HAP-1 (cell line): ENCODE measurements at regions not wholly inside any gene's neighbourhood (a gene's known extent, or its start where the extent isn't known, plus 50 kb on each side); places are given as distances from the start of the nearest gene placed in this dataset.
A peak's percentile ranks its signal among the peaks of the same experiment; 100 is the strongest.

Source experiments
- DNase-seq, 2 experiments: peaks; one replicate each; pipeline ENCODE4 v3.0.0-alpha.2; 2016 to 2020; ENCODE audit warnings: low spot score in 2 of 2
- H3K27me3 ChIP-seq: fragments of 250-450 bp; sonication (Bioruptor Pico); 2 replicates; pipeline ENCODE4 v1.5.1; 2020; ENCODE audit warnings: low read depth, mild to moderate bottlenecking, moderate library complexity
- H3K36me3 ChIP-seq: fragments of 250-450 bp; sonication (Bioruptor Pico); replicated peaks from 2 replicates; pipeline ENCODE4 v1.5.1; 2020; ENCODE audit warnings: mild to moderate bottlenecking
- H3K4me1 ChIP-seq: fragments of 250-450 bp; sonication (Bioruptor Pico); 2 replicates; pipeline ENCODE4 v1.5.1; 2020; ENCODE audit warnings: mild to moderate bottlenecking
- H3K4me3 ChIP-seq: fragments of 250-450 bp; sonication (Bioruptor Pico); 2 replicates; pipeline ENCODE4 v1.5.1; 2020; ENCODE audit warnings: mild to moderate bottlenecking, moderate library complexity
- H3K9me3 ChIP-seq: fragments of 250-450 bp; sonication (Bioruptor Pico); 2 replicates; pipeline ENCODE4 v1.5.1; 2020; ENCODE audit warnings: mild to moderate bottlenecking, moderate library complexity
- in situ Hi-C: fragments of 300-500 bp; cut with MboI; formaldehyde crosslinking; loops from 3 replicates; pipeline ENCODE4 v1.14.3; 2020; ENCODE audit warnings: low sequenced_read_pairs, inconsistent platforms, mixed read lengths

DNA sequence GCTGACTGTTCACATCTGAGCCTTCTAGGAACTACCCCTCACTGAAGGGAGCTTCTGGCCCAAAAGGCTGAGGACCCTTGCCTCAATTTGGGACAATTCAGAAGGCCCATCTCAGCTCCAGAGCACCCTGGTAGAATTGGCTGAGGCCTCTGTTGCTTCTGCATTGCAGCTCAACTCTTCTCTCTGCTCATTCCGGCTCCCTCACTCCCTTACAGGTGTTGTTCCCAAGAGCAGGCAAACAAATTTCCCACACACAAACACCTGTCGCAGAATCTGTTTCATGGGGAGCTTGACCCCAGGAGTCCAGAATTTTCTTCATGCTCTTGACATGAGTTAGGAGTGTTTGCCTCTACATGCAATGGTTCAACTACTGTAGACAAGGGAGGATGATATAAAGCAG lies 78.7 kb downstream of the CRYGS start:
- in situ Hi-C loops: no loop called here
- Histone ChIP-seq H3K36me3 (no peaks in the 10 kb centered on the region), H3K4me1 (no peaks in the 10 kb centered on the region), H3K27me3 (no peaks in the 10 kb centered on the region; the same call in 1 of the 2 replicates), H3K4me3 (no peak overlapping the region), H3K9me3 (no peaks in the 10 kb centered on the region)
- no peak for DNase-seq

GRCh38 chr3:186464424-186465093 lies 79.6 kb downstream of the CRYGS start:
- DNase-seq: no peak
- H3K4me1 ChIP-seq: no peaks in the 10 kb centered on the region
- no peaks in the 10 kb centered on the region for H3K36me3 ChIP-seq
- no peaks in the 10 kb centered on the region for H3K9me3 ChIP-seq
- no peaks in the 10 kb centered on the region; the same call in 1 of the 2 replicates for H3K27me3 ChIP-seq
- no peak overlapping the region for H3K4me3 ChIP-seq
- in situ Hi-C loops: no loop called here

DNA sequence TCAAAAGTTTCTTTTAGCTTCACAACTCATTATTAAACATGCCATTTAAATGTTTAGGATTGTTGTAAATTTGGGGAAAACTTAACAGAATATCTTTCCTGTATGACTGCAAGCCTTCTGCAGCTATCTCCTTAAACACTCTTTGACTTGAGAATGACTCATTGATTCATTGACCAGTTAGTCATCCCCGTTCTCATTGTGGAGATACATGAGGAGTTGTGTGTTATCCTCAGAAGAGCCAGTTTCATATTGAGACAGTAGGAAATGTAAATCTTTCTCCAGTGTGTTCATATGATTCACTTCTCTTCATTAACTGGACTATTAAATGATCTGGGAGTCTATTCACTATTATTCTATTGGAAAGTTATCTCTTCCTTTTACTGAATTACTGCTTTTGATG lies 83.0 kb downstream of the CRYGS start:
- DNase-seq: no peak
- Histone ChIP-seq H3K4me1 (no peaks in the 10 kb centered on the region), H3K9me3 (no peaks in the 10 kb centered on the region), H3K27me3 (peaks cover 2% of the 10 kb centered on the region; the same call in 1 of the 2 replicates), H3K36me3 (no peaks in the 10 kb centered on the region), H3K4me3 (no peak overlapping the region)
- in situ Hi-C loops: no loop called here

DNA sequence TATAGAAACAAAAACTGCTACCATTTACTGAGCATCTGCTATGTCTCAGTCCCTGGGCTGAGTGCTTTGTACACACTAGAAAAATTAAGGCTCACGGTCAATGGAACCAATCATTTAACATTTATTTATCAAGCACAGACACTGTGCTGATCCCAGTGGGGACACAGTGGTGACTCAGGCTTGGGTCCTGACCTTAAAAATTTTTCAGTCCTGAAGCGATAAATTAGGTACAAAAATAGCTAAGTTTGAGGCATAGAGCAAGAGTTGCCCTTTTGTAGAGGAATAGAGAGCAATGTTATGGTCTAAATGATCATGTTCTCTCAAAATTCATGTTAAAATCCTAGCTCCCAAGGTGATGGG lies 85.1 kb downstream of the CRYGS start:
- H3K36me3 ChIP-seq: no peaks in the 10 kb centered on the region
- in situ Hi-C loops: no loop called here
- no peak for DNase-seq
- H3K27me3 ChIP-seq: peaks cover 2% of the 10 kb centered on the region; the same call in 1 of the 2 replicates
- no peaks in the 10 kb centered on the region for H3K4me1 ChIP-seq
- no peak overlapping the region for H3K4me3 ChIP-seq
- H3K9me3 ChIP-seq: no peaks in the 10 kb centered on the region

GRCh38 chr3:186458306-186459107 lies 85.7 kb downstream of the CRYGS start:
- in situ Hi-C loops: no loop called here
- Histone ChIP-seq H3K4me1 (no peaks in the 10 kb centered on the region), H3K36me3 (no peaks in the 10 kb centered on the region), H3K4me3 (no peak overlapping the region), H3K27me3 (peaks cover 2% of the 10 kb centered on the region; the same call in 1 of the 2 replicates), H3K9me3 (no peaks in the 10 kb centered on the region)
- no peak for DNase-seq

- H3K9me3 ChIP-seq: no peaks in the 10 kb centered on the region
These were observed 86.9 kb downstream of the CRYGS start for GRCh38 chr3:186457236-186457635.

DNA sequence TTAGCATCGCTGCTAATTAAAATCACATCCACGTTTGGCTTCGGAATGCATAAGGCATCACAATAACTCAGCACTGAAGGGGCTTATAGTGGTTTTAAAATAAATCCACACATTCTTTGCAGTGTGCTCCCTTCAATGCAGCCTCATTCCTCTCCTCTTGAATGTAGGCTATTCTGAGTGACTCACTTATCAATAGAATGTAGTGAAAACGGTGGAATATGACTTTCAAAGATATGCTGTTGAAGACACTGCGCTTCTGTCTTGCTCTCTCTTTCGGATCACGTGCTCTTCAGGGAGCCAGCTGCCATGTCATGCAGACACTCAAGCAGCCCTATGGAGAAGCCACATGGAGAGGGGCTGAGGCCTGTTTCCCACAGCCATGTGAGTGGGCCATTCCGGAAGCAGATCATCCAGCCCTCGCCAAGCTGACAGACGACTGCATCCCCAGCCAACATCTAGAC lies 87.4 kb downstream of the CRYGS start:
- Histone ChIP-seq H3K9me3 (no peaks in the 10 kb centered on the region), H3K4me3 (no peak overlapping the region), H3K27me3 (peaks cover 2% of the 10 kb centered on the region; the same call in 1 of the 2 replicates), H3K4me1 (no peaks in the 10 kb centered on the region), H3K36me3 (no peaks in the 10 kb centered on the region)
- in situ Hi-C loops: no loop called here
- peak in 1 of 2 experiments; percentile 21 for DNase-seq

More at GRCh38 chr3:186457236-186457635, 86.9 kb downstream of the CRYGS start:
- H3K36me3 ChIP-seq: no peaks in the 10 kb centered on the region
- DNase-seq: no peak
- no peaks in the 10 kb centered on the region for H3K4me1 ChIP-seq
- no peak overlapping the region for H3K4me3 ChIP-seq
- peaks cover 2% of the 10 kb centered on the region; the same call in 1 of the 2 replicates for H3K27me3 ChIP-seq
- in situ Hi-C loops: no loop called here

DNA sequence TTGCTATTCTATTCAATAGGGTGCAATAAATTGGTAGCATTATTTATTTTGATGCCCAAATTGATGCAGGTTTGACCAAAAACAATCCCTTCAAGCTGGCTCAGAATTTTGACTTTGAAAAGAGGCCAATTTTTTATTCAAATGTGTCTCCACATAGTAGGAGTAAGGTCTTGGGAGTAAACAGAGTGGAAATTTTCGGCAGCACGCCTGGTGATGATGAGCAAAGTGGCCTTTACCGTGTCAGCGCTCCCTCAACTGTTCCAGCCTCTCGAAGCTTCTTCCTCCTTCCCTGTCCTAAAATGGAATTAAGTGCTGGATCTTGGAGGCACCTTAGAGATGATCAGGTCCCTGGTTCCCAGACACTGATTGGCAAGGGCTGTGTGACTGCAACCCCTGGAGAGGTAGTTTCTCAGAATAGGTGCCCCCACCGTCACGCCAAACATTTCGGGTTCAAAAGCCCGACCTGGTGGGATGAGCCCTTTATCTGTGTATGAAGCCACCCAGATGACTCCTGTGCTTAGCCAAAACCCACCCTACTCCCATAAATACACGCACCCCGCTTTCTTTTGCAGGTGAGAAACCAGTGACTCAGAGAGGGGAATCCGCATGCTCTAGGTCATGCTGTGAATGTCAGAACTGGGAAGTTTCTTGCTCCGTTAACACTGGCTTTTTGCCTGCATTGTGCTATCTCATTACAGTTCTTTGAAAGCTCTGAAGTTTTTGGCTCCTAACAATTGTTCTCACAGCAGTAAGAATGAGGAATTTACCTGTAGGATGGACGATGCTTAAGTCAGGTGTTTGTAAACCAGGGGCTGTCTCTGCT lies 89.1 kb downstream of the CRYGS start:
- Histone ChIP-seq H3K27me3 (peaks cover 2% of the 10 kb centered on the region; the same call in 1 of the 2 replicates), H3K4me3 (no peak overlapping the region), H3K4me1 (no peaks in the 10 kb centered on the region), H3K36me3 (no peaks in the 10 kb centered on the region), H3K9me3 (no peaks in the 10 kb centered on the region)
- DNase-seq: no peak
- in situ Hi-C loops: no loop called here

- Histone ChIP-seq H3K9me3 (no peaks in the 10 kb centered on the region), H3K4me1 (no peaks in the 10 kb centered on the region), H3K27me3 (no peaks in the 10 kb centered on the region; the same call in 1 of the 2 replicates), H3K36me3 (no peaks in the 10 kb centered on the region), H3K4me3 (no peak overlapping the region)
- no peak for DNase-seq
- in situ Hi-C loops: no loop called here
These were observed 90.6 kb downstream of the CRYGS start for GRCh38 chr3:186453531-186453930.

- DNase-seq: no peak
- peaks cover 6% of the 10 kb centered on the region; the same call in 1 of the 2 replicates for H3K27me3 ChIP-seq
- no peaks in the 10 kb centered on the region for H3K9me3 ChIP-seq
- no peaks in the 10 kb centered on the region for H3K4me1 ChIP-seq
- H3K36me3 ChIP-seq: no peaks in the 10 kb centered on the region
- H3K4me3 ChIP-seq: no peak overlapping the region
- in situ Hi-C loops: no loop called here
These were observed 90.5 kb upstream of the DGKG start for GRCh38 chr3:186452517-186452916.

GRCh38 chr3:186451371-186451770 lies 89.3 kb upstream of the DGKG start:
- in situ Hi-C loops: no loop called here
- H3K4me3 ChIP-seq: no peak overlapping the region
- peaks cover 6% of the 10 kb centered on the region; the same call in 1 of the 2 replicates for H3K27me3 ChIP-seq
- H3K36me3 ChIP-seq: no peaks in the 10 kb centered on the region
- DNase-seq: no peak
- H3K4me1 ChIP-seq: no peaks in the 10 kb centered on the region
- no peaks in the 10 kb centered on the region for H3K9me3 ChIP-seq

DNA sequence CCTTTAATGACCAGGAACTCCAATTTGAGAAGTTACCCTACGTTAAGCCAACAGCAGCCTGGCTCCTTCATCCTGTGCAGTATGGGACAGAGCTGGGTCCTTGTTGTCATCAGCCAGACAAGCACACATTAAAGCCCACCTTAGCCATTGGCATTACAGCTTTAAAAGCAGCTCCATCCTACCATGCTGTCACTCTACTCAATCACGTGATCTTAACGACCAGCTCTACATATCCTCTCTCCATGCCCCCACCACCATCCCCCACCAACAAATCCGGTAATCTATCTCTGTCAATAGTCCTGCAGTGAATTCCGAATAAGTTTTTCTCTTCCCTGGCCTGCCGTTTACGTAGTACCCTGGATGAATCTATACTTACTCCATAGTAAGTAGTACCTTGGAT lies 82.9 kb upstream of the DGKG start:
- H3K36me3 ChIP-seq: no peaks in the 10 kb centered on the region
- in situ Hi-C loops: no loop called here
- DNase-seq: no peak

DNA sequence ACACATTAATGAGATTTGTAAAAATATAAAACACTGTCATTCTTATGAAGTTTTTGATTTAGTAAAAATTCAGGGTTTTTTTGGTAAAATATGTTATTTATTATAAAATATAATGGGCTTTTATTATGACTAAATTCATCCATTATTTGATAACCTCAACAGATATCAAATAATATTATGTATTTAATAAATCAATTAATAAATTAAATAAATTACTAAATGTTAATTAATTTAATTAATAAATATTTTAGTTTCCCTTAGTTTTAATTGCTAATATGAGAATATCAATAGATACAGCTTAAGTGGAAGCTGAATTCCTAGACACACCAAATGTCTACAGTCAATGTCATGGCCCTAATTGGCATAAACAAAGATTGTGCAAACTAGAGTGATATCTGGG lies 82.3 kb upstream of the DGKG start:
- in situ Hi-C loops: no loop called here

More for the DNA sequence above, 82.9 kb upstream of the DGKG start:
- Histone ChIP-seq H3K4me3 (no peak overlapping the region), H3K9me3 (no peaks in the 10 kb centered on the region), H3K4me1 (no peaks in the 10 kb centered on the region), H3K27me3 (peaks cover 6% of the 10 kb centered on the region; the same call in 1 of the 2 replicates)

More for the DNA sequence above, 82.3 kb upstream of the DGKG start:
- DNase-seq: no peak
- Histone ChIP-seq H3K36me3 (no peaks in the 10 kb centered on the region), H3K4me1 (no peaks in the 10 kb centered on the region), H3K4me3 (no peak overlapping the region), H3K9me3 (no peaks in the 10 kb centered on the region), H3K27me3 (peaks cover 6% of the 10 kb centered on the region; the same call in 1 of the 2 replicates)
